Amniotic stem cell (primary cell): ENCODE measurements at regions not wholly inside any gene's neighbourhood (a gene's known extent, or its start where the extent isn't known, plus 50 kb on each side); places are given as distances from the start of the nearest gene placed in this dataset.

ENCODE experiments used
- DNase-seq: peaks from one replicate; lab custom pipeline; 2025; lab: John Stamatoyannopoulos, UW

DNA sequence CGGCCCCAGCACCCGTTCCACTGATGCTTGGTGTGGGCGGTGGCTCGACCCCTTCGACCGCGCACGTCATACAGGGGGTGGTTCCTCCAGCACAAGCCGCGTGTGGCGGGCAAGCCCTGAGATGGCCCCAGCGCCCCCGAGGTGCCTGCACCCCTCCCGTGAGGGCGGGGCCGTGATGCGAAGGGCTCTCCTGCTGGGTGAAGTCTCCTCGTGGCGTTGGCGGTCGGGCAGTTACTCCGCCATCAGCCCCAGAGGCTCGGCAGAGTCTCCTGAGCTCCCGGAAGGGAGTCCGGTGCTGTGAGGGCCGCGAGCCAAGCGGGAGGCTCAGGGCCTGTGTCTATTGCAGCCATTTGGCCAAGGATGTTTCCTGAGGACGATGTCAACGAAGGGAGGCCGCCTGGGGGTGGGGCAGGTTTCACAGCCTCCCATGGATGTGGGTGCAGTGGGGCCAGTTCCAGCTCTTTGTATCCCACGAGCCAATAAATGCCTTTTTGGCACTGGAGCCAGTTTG is 78.1 kb upstream of the GALNT9 start:
- no peak for DNase-seq

DNA sequence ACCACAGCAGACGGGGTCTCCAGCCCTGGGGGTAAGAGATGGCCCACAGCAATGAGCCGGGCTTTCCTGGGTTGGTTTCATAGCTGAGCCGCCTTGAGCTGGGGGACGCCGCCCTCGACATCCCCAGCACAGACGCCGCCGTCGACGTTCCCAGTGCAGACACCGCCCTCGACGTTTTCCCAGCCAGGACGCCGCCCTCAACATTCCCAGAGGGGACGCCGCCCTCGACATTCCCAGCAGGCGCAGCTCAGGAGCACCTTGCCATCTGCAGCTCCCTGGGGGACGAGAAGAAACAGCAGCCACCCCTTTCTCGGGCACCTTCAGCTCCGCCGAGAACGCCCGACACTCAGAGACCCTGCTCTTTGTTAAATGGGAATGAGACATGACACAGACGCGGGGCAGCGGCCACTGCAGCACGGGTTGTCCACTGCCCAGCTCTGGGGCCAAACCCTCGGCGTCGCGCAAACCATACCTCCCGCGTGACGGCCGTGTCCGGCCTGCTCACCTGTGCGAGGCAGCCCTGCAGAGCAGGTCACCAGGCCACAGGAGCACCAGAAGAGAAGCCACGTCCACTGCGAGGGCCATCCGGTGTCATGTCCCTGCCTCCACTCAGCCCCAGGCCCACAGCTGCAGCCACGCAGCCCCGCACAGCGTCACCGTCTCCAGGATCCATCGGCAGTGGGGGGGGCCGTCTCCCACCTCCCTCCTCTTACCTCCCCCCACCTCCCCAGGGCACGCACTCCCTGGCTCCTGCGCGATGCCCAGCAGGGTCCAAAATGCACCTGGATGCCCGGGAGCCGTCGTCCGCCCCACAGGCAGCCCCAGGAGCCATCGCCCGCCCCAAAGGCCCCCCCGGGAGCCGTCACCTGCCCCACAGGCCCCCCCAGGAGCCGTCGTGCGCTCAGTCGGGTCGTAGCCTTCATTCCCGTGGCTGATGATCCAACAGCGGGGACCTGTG is 77.4 kb upstream of the GALNT9 start:
- no peak for DNase-seq

DNA sequence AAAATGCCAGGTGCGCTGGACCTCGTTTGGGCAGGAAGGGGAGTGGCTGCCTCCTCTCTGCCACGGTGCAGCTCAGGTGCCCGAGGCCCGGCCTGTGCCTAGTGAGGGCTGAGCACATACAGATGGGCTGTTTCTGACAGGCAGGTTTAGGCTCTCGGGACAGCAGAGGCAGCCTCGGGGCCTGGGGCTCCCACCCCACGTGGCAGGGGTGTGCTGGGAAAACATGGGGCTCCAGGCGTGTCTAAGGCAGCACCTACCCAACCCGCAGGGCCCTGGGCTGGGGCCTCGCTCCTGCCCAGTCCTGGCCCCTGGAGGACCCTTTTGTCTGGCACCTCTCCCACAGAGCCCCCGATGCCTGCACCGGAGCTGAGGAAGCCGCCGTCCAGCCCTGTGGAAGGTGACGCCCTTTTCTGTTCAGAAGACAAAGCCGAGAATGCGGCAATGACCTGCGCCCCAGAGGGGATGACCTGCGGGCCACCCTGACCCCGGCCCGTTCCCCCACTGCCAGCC is 76.4 kb upstream of the GALNT9 start:
- no peak for DNase-seq

DNA sequence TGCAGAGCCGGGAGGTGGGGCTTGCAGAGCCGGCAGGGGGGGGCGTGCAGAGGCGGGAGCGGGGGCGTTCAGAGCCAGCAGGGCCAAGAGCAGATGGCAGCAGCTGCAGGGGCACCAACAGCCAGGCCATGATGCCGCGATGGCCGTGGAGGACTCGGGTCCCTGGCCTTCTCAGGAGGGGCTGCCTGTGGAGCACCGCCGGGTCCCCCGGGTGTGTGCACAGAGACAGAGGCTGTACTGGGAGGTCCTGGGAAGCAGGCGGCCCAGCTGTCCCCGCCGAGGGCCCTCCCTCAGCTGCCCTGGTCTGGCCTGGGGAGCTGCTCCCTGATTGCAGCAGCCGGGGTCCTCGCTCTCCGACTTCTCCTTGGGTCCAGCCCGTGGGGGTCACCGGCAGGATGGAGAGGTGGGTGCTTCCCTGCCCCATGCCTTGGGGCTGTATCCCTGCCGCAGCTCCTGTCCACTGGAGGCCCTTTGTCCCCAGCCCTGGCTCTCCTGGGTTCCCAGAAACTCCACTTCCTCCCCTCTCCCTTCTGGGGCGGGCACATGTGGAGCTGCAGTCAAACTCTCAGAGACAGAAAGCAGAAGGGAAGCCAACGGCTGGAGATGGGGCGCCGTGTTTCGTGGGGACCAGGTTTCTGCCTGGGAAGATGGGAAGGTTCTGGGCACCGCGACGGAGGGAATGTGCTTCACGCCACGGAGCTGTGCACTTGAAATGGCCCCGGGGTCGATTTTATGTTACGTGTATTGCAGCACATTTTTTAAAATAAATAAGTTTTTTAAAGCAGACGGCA is 75.8 kb upstream of the GALNT9 start:
- no peak for DNase-seq

DNA sequence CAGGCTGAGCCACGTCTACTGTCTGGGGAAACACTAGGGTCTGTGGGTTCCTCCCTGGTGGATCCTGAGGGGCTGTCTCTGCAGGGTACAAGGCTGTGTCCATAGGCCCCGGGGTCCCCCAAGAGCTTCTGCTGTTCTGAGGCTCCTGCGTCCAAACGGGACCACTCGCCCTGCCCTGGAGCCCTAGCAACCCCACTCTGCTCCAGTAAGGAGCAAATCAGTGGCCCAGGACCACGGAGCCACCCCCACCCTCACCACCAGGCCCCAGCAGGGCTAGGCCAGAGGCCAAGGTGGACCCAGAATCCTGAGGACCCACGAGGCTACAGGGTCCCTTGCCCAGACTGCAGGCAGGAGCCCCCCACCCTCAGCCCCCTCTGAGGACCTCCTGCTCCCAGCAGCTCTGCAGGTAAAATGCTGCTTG is 75.1 kb upstream of the GALNT9 start:
- DNase-seq = no peak

DNA sequence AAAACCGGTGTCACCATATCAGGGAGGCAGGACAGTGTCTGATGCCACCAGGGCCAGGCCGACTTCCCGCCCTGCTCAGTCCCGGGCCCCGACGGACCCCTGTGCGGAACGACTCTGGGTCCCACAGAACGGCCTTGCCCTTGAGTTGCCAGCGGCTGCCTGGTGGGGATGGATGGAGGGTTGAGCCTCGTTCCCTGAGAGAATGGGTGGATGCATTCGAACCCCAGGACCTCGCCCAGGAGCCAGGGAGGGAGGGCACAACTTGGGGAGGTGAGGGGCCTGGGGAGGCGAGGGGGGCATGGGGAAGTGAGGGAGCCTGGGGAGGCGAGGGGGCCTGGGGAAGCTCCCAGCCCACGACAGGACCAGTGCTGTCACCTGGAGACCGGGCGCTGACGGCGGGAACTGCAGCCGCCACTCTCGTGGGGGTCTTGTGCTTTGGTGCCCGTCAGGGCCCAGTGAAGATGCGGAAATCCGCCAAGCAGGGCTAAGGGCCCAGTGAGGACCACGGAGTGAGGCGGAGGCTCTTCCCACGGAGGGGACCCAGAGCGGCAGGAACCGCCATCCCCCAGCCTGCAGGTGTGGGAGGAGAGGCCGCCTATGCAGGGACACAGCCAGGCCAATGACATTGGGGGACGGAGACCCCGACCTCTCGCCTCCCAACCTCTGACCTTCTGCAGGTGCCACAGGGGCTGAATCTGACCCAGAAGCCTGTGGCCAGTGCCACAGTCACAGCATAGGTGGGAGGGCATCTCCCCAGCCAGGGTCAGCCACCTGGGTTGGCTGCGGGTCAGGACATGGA is 74.4 kb upstream of the GALNT9 start:
- DNase-seq = no peak

DNA sequence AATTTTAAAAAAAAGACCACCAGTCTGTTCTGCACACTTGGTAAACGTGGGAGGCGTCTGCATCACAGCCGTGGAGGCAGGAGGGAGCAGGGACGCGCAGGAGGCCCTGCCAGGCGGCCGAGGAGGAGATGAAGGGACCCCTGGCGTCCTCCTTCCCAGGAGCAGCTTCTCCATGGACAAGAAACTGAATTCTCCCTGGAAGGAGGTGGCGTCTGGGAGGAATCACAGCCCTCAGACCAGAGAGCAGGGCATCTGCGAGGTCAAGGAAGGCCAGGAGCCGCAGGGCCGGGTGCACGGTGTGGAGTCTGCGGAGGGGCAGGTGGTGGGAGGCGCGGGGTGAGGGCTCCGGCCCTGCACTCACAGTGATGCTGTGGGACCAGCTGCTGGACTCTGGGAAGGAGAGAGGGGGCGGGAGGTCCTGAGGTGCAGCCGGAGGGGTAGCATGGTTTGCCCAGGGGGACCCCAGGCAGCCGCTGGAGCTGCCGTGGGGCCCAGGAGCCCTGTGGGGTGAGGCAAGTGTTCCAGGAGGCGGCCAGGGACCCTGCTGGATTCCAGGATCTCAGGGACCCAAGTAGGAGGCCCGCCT is 73.5 kb upstream of the GALNT9 start:
- no peak for DNase-seq

DNA sequence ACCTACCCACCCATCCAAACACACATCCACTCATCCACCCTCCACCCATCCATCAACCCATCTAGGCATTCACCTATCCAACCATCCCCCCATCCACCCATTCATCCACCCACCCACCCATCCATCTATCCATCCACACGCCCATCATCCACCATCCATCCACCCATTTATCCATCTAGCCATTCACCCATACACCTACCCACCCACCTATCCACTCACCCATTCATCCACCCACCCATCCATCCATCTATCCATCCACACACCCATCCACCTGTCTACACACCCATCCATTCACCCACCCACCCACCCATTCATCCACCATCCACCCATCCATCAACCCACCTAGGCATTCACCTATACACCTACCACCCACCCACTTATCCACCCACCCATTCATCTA is 72.6 kb upstream of the GALNT9 start:
- no peak for DNase-seq

DNA sequence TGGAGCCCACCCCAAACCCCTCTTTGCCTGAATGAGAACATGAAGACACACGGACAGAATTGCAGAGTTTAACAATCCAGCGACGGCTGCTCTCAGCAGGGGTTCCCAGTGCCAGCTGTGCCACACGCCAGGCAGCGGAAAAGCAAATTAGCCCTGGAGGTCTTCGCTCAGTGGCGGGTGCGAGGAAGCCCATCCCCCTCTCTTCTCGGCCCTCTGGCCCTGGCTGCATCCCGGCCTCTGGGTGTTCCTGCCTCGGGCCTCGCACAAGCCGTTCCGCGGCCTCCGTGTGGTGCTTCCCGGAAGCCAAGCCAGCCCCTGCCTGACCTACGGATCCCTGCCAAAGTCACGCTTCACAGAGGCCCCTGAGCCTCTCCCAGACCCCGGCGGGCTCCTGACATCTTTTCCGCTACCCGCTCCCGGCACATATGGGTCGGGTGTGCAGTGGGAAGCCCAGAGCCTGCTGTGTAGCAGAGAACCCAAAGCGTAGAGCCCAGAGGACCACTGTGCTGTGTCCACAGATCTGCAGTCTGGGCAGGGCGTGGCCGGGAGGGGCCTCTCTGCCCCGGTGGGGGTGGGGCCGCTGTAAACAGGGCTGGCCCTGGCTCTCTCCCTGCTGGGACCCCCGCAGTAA is 70.7 kb upstream of the GALNT9 start:
- DNase-seq = no peak

DNA sequence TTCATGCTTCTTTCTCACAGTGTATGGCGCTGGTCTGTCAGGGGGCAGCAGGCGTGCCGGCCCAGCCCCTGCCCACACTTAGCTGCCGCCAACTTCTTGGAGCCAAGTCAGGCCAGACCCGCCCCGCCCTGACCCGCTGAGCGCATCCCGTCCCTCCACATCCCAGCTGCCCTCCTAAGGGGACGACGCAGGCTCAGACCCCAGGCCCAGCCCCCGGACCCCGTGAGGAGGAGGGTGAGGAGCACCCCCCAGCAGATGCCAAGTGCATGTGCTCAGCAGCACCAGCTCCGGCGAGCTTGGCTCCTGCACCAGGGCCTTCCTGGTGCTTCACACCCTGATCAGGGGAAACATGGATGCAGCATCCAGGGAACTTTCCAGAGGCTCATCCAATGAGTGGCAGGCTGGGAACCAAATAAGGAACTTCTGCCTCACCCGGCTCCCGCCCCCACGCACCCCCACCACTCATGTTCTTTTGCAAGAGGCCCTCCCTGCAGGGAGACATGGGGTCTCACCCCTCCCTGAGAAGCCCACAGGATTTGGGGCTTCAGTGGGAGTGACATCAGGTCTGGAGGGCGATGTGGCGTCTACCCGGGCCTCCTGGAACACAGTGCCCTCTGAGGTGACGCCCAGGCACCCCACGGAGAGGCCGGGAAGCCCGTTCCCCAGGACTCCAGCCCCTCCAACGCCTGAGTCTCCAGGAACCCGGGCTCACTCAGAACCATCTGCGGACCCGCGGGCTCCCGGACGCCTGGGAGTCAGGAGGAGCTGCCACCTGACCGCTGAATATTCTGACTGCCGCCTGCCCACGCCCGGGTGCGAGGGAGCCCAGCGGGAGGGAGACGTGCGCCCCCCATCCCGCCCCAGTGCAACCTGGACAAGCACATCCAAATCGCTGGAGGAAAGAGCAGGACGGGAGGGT is 70.0 kb upstream of the GALNT9 start:
- DNase-seq = no peak

DNA sequence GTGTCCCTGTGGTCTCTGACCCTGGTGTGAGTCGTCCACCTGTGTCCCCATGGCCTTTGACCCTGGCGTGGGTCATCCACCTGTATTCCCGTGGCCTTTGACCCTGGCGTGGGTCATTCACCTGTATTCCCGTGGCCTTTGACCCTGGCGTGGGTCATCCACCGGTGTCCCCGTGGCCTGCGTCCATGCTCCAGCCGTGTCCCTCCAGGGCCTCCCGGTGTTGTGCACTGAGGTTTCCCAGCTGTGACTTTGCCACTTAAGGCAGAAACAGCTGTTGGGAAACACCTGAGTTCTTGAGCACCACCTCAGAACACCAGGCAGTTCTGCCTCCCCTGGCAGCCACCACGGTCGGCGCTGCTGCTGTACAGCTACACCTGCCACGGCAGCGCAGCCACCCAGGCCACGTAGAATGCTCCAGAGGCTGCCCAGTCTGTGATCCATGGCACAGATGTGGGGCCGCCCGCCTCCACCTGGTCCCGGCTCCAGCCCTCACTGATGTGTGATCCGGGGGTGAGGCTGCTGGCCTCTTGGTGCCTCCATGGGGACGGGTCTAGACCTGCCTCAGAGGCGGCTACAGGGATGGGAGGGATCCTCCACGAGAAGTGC is 69.1 kb upstream of the GALNT9 start:
- DNase-seq = no peak

DNA sequence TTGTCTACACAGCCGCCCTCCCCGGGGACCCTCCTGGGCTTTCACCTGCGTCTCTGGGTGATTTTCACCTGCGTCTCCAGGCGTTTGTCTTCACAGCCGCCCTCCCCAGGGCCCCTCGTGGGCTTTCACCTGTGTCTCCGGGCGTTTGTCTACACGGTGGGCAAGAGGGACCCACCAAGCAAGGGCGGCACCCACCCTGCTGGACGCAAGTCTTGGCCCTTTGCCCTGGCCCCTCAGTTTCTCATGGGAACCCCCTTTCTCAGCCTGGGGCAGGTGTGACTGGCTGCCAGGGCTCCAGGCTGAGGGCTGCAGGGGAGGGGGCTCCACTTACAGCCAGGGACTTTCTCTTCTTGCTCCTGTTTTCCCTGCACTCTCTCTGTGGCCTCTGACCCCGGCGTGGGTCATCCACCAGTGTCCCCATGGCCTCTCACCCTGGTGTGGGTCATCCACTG is 68.6 kb upstream of the GALNT9 start:
- no peak for DNase-seq

DNA sequence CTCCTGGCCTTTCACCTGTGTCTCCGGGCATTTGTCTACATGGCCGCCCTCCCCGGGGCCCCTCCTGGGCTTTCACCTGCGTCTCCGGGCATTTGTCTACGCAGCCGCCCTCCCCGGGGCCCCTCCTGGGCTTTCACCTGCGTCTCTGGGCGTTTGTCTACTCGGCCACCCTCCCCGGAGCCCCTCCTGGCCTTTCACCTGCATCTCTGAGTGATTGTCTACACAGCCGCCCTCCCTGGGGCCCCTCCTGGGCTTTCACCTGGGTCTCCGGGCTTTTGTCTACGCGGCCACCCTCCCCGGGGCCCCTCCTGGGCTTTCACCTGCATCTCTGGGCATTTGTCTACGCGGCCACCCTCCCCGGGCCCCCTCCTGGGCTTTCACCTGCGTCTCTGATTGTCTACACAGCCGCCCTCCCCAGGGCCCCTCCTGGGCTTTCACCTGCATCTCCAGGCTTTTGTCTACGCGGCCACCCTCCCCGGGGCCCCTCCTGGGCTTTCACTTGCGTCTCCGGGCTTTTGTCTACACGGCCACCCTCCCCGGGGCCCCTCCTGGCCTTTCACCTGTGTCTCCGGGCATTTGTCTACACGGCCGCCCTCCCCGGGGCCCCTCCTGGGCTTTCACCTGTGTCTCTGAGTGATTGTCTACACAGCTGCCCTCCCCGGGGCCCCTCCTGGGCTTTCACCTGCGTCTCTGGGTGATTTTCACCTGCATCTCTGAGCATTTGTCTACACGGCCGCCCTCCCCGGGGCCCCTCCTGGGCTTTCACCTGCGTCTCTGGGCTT is 68.0 kb upstream of the GALNT9 start:
- no peak for DNase-seq

DNA sequence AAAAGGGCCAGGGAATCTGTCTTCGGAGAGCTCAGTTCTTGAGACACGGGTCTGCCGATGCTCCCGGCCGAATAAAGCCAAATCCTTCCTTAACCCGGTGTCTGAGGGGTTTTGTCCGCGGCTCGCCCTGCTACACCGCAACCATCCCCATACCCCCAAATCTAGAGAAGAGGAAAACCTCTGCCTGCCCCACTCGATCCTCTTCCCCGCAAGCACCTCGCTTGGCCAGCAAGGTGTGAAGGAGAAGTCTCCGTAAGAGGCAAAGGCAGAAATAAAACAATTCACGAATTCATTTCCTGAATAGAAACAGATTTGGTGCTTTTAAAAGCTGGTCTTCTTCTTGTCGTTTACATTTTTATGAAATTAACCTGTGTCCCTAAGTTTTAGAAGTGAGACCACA is 67.3 kb upstream of the GALNT9 start:
- DNase-seq = no peak

DNA sequence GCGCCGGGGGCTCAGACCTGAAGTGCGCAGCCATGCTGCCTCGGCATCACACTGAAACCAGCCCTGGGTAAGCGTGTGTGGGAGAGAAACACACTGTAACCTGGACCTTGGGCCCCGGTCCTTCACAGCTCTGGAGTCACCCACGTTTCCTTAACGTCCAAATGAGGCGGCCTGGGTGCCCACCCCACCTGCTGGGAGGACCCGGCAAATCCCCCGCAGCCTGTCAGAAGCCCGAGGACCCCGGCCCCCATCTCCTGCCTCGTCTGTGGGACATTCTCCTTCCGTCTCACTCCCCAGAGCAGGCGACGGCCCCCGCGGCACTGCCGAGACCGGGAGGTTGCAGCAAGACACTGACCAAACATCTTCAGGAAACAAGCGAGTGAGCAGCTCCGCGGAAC is 66.5 kb upstream of the GALNT9 start:
- no peak for DNase-seq

DNA sequence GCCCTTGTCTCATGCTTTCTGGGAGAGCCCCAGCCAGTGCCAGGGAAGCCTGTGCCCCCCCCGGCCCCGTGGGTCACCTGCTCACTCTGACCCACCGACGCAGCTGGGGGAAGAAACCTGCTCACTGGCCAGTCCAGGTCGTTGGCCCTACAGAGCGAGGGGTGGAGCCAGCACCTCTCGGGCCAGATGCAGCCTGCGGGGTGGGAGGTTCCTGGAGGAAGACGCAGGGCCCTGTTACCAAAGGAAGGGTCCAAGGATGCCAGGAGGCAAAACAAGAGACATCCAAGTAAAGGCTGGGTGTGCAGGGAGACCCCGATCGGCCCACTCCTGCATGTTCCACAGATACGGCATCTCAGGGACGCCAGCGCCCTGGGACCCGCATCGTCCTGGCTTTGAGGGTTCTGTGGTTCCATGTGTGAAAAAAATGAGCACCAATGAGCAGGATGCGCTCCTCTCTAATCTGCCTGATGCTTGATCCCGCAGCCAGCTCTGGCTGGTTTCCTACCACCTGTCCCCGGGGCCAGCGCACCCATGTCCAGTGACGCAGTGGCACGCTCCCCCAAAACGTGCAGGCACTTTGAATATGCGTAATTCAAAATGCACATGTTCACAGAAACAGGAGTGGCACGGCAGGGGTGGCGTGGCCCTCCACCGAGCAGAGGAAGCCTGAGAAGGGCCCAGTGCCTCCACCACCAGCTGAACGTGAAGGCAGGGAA is 66.0 kb upstream of the GALNT9 start:
- DNase-seq = no peak

DNA sequence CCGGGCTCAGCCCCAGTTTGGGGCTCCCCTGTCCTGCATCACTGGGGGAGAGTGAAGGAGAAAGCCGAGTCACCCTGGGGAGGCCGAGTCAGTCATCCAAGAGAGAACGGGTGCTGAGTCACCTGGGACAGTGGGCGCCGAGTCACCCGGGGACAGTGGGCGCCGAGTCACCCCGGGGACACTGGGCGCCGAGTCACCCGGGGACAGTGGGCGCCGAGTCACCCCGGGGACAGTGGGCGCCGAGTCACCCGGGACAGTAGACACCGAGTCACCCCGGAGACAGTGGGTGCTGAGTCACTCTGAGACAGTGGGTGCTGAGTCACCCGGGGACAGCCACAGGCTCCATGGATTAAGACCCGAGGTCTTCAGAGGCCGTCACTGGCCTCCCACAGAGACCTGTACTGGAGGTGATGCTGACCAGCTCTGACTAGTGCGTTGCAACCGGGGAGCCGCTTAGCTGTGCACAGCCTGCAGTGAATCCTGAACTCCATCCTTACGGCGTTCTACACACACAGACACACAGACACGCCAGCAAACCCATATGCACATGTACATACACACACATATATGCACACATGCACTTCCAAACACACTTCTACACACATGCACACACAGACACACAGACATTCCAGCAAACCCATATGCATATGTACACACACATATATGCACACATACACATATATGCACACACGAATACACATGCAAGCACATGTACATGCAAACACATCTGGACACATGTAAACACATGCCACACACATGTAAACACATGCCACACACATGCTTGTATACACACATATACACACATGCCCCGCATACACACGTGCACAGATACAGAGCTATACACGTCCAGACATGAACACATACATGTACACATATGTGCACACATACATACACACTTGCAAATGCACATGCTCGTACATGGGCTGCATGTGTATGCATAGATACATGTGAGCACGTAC is 64.9 kb upstream of the GALNT9 start:
- no peak for DNase-seq
